HG03039 (cell line): ENCODE measurements at regions not wholly inside any gene's neighbourhood (a gene's known extent, or its start where the extent isn't known, plus 50 kb on each side); places are given as distances from the start of the nearest gene placed in this dataset.
"Not testable (repeated sequence)": the region's sequence is repeated elsewhere in the genome, so short reads cannot be mapped to it uniquely, and the experiment has no call there.

Experiments
- ATAC-seq: cut with Tn5 transposase; IDR thresholded peaks from one replicate; pipeline ENCODE4 v1.9.1; 2021; ENCODE audit warnings: mild to moderate bottlenecking, moderate library complexity; ENCODE audit not compliant: unreplicated experiment

DNA sequence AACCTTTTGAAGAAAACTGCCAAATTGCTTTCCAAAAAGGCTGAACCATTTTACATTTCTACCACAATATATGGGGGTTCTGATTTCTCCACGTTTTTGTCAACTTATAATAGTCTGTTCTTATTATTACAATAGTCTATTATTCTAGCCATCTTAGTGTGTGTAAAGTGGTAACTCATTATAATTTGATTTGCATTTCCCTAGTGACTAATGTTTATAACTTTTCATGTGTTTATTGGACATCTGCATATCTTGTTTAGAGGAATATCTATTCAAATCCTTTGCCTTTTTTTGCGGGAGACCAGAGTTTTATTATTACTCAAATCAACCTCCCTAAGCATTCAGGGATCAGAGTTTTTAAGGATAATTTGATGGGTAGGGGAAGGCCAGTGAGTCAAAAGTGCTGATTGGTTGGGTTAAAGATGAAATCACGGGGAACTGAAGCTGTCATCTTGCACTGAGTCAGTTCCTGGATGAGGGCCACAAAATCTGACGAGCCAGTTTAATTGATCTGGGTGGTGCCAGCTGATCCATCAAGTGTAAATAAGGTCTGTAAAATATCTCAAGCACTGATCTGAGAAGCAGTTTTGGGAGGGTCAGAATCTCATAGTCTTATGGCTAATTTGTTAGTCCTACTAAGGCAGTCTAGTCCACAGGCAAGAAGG lies 303.4 kb upstream of the NCKAP5 start:
- no peak for ATAC-seq

DNA sequence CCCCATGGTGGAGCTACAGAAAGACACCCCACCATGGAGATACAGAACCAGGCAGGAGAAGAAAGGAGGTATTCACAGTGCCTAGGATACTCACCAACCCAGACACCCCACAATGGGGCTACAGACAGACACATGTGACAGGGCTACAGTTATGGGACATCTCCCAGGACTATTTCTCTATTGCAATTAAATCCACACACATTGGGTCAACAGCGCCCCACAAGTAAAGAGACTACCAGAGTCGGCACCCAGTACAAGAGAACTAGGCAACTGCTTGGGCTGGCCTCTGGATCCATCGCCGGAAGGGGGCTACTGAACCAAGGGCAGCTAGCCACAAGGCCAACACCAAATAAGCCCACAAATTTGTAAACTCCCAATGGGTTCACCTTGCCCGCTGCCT lies 310.1 kb upstream of the NCKAP5 start:
- ATAC-seq = no peak

DNA sequence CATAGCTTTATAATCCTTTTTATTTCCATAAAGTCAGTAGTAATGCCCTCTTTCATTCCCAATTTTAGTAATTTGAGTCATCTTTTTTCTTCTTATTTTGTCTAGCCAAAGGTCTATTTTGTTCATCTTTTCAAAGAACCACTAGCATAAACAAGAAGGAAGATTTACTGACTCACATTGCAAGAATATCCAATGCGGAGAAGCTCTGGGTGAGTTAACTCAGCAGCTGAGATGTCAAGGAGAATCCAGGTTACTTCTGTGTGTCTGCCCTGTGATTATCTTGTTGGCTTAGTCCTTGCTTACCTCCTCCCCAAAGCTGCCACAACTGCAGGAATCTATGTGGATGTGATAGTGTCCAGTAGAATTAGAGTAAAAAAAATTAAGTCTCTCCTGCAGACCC lies 311.4 kb upstream of the NCKAP5 start:
- ATAC-seq = no peak

DNA sequence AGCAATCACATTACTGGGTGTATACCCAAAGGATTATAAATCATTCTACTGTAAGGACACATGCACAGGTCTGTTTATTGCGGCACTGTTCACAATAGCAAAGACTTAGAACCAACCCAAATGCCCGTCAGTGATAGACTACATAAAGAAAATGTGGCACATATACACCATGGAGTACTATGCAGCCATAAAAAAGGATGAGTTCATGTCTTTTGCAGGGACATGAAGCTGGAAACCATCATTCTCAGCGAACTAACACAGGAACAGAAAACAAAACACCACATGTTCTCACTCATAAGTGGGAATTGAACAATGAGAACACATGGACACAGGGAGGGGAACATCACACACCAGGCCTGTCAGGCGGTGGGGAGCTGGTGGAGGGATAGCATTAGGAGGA lies 313.9 kb upstream of the NCKAP5 start:
- not testable (repeated sequence) for ATAC-seq

DNA sequence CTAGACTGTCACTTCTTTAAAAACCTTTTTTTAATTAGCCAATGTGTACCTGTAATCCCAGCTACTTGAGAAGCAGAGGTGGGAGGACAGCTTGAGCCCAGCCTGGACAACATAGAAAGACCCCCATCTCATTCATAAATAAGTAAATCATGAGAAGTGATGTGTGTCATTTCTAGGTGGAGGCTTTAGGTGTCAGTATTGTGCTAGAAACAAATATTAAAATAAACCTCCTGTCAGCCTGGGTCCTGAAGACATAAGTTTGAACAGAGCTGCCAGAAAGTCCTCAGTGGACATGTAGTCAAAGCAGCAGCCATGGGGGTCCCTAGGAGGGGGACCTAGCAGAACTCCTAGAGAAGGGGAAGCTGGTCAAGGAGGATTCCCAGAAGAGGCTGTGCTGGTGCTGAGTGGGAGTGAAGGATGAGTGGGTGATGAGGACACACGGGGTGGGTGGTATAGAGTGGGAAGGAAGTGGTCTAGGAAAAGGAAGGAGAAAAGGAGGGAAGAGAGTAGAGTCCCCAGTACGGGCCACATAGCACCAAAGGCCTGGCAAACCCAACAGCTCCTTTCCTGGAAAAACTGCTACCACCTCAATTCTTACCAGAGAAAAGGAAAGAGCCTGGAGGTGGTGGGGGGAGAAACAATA lies 316.6 kb upstream of the NCKAP5 start:
- ATAC-seq = no peak

DNA sequence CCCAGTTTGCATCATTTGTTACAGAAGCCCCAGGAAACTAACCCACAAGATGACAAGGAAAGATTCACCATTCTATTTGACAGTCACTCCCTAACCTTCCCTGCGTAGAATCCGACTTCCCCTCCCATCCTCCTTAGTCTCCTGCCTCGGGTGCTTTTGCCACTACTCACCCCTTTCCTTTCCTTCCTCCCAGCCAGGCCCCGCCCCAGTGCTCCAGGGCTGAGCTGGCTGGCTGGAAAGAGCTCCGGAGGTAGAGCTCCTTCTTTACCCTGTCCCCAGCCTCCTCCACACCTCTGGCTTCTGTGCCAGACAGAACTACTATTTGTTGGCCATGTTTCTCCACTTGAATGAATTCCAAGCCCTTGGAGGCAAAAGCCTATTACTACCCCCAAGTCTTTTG lies 317.6 kb upstream of the NCKAP5 start:
- ATAC-seq = no peak

DNA sequence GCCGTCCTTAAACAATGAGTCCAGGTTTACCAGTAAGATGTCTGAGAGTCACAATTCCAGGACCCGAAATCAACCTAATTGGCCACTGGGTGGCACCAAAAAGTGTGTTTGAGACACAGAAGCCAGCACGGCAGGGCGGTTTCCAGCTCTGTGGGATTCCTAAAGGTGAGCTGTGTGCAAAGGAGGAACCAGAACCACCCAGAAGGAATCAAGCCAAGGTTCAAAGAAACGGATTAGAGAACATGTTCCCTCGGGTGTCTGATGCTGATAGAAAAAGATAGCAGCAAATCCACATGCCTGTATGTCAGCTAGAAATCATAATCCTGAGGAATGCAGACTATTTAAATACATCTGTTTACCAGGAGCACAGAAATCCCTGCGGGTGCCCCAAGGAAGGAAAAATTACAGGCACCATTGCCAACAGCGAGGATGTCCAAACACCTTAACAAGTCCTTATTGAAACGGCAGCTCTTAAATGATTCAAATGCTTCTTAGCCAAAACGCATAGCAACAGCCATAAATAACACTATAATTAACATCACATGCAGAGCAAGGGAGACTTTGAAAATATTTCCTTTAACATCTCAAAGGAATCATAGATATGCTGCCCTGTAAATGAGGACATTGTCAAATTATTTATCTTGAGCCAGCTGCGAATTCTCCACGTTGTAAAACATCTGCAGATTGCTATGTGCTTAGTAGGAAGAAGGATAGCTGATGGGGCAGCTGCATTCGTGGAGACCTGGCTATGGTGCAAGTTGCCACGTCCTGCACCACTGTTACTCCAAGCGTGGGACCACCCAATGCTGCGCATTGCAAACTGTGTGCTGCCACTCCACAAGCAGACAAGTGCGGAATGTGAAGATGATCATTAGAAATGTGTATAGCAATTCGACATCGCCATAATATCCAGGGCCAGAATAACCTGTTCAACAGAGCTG lies 318.7 kb upstream of the NCKAP5 start:
- peak; percentile 68 for ATAC-seq

DNA sequence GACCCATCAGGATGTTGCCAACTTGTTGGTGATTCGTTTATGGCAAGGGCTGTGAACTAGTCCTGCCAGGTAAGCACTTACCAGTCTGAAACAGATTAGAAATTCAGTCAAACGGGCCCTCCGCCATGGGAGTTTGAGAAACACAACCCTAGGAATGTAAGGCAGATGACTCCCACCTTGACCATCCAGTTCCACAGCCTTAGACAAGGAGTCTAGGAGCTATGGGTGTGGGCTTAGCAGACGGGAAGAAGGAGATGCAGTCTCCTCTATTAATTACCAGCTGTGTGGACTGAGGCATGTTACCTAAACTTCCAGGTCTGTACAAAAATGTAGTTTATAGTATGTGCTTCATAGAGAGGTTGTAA lies 319.4 kb upstream of the NCKAP5 start:
- no peak for ATAC-seq

DNA sequence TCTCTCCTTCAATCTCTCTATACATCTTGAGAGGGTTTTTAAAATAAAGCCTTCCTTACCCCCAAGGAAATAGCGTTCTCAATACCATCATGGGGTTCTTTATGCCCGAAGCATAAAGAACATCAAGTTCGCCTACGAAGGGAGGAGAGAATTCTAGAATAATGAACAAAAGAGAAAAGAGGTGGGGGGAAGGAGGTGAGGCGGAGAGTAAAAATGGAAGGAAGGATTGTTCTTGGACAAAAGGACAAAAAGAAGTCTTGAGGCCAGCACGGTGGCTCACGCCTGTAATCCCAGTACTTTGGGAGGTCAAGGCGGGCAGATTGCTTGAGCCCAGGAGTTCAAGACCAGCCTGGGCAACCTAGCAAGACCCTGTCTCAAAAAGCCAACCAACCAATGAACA lies 319.8 kb upstream of the NCKAP5 start:
- ATAC-seq = no peak

DNA sequence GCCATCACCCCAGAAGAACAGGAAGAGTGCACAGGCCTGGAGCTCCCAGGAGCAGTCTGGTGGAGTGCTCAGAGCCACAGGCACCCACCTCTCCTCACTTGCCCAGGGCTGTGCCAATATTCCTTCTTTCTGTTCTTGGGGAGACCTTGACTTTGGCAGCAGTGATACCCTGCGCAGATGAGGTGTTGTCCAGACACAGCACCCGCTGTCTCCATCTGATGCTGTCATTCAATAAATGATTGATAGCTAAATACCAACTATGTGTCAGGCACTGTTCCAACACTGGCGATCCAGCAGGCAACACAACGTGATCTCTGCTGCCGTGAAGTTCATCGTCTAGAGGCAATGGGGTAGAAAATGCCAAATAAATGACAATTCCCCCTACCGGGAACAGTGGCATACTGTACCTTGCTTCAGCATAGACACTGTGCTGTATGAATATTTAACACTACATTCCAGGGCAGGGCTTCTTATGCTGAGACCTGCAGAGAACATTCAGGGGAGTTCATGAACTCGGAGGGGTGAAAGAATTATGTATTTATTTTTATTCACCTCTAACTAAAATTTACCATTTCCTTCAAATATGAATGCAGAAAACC lies 320.5 kb upstream of the NCKAP5 start:
- no peak for ATAC-seq

DNA sequence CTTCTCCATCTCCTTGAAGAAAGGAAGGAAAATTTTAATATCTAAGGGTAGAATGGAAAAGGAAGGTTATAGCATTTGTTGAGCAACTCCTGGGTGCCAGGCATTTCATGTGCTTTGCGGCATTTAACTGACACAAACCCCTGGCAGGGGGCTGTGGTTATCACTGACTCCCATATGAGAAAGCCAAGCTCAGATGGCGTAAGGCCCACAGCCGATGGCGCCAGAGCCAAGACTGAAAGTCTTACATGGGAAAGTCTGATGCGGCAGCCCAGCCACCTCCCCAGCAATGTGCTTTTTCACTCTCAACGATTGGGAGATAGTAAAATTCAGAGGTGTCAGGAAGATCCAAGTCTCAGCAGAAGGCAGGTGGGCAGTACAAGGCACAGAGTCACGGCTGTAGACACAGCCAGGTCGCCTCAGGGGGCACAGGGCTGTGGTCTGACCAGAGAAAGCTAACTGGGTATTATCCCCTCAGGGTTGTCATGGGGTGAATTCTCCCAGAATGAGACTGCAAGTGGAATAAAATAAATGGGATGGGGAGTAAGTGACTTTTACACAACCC lies 324.2 kb upstream of the NCKAP5 start:
- no peak for ATAC-seq

DNA sequence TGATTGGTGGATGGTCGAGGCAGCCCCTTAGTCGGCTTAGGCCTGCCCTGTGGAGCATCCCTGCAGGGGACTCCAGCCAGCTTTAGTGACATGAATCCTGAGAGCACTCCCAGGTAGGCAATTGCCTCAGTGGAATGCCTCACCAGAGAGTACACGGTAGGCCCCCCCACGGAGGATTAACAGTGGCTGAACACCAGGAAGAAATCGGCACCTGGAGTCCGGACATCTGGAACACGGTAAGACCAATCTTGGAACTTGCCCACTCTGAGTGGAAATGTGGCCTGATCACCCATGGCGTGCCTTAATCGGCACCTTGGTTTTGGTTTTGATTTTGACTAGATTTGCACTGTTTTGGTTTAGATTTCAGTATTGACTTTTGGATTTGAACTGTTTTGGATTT lies 326.2 kb upstream of the NCKAP5 start:
- no peak for ATAC-seq

DNA sequence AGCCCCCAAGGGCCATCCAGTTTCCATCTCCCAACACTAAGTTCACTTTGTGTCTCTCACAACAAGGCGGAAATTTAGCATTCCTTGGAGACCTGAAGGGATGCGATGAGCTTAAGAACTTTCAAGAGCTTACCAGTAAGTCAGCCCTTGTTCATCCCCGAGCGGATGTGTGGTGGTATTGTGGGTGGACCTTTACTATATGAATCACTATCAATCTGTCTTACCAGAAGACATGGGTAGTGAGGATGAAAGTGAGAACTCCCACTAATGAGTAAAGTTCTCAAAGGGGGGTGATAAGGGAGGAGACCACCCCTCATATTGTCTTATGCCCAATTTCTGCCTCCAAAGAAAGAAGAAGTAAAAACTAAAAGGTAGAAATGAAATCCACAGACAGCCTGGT lies 329.6 kb upstream of the NCKAP5 start:
- ATAC-seq = not testable (repeated sequence)

DNA sequence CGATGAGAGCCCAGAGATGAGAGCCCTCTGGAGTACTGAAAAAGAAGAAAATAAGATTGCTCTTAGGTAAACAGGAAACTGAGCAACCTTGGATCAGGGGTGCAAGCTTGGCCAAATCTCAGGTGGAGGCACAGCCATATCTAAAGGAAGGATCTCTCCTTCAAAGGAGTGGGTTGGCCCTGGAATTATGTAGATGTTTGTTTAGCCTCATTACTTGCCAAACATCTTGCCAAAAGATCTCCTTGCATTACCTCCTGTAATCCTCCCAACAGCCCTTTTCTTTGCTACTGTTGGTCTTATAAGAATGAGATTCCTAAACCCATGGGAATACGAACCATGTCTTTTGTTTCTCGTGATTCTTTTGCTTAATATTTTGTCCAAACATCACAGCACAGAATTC lies 332.6 kb upstream of the NCKAP5 start:
- ATAC-seq = no peak

DNA sequence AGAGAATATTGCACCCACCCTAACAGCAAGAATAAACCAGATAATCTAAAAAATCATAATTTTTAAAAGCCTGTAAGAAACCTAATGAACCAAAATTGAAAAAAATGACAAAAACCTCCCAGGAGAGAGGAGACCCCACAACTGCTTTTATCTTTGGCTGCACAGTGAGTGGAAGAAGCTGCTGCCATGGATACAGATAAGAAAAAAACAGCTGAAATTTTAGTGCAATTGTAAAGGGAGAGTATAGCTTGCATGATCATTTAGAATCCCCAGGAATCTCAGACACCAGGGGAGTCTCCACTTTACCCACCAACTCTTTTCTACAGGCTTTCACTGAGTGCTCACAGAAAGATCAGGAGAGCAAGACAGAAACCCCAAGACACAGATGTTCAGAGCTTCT lies 338.1 kb upstream of the NCKAP5 start:
- ATAC-seq = no peak

DNA sequence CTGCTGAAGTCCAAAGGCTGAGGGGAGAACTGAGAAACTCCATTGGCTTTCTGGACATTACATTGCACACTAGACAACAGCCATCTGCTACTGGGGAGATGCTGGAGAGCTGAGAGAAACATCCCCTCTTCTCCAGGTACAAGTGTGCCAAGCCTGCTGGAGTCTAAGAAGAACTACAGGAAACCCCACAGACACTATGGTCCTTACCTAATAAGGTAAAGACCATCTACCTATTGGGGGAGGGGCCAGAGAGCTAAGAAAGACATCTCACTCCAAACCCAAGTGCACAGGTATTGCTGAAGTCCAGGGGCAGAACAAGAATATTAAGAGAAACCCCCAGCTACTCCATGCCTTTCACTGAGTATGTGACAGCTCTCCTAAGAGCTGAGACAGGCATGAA lies 338.7 kb upstream of the NCKAP5 start:
- no peak for ATAC-seq

DNA sequence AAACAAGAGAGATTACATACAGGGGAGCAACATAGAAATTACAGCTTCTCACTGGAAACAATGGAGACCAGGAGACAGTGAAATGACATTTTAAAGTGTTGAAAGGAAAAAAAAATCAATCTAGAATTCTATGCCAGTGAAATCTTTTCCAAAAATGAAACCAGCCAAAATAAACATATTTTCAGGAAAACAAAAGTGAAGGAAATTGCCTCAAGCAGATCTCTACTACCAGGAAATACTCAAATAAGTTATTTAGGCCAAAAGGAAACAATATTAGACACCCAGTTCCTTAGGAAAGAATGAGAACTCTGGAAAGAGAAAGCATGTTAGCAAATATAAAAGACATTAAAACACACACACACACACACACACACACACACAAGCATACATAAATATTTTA lies 339.9 kb upstream of the NCKAP5 start:
- ATAC-seq = no peak

DNA sequence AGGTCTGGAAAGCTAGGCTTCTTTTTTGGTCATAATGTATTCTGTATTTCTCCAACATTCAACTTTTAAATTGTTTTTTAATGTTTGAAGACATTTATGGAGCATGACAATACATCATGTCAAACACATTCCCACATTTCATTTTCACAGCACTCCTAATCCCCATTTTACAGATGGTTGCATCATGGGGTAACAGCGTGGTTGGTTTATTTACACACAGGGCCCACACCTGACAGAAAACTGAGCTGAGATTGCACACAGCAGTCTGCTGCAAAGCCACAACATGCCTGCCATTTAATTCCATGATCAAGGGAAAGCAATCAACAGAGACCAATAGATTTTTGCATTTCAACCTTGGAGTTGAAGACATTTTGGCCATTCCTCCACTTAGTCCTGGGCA lies 335.7 kb upstream of the MGAT5 start:
- no peak for ATAC-seq

DNA sequence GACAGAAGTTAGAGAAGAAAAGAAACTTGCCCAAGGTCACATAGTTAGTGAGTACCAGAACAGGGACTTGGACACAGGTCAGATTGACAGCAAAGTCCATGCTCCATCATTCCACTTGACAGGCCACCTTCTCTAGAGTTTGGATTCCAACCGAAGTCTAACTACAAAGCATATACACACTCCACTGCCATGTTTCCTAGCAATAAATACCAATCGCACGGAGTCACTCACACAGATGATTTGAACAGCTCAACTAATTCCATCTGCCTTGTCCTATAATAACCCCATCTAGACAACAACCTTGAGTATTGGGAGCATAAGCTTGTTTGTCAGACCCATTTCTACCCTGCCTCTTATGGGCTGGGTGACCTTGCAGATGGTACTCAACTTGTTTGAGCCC lies 334.6 kb upstream of the MGAT5 start:
- no peak for ATAC-seq

DNA sequence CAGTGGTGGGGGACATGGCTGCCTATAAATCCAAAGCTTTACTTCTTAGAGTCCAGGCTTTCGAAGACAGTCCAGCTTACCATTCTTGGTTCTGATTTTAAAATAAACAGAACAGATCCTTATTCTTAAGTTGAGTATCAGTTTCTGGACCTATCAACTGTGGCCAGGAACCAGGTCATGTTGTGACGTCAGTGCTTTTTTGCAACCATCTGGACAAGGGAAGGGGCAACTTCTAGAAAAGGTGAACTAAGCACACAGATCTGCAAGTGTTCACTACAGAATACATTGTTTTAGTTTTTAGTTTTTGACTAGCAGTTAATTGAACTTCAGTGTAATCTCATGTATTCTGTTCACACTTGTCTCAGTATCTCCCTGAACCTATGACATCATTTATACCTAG lies 326.0 kb upstream of the MGAT5 start:
- no peak for ATAC-seq

DNA sequence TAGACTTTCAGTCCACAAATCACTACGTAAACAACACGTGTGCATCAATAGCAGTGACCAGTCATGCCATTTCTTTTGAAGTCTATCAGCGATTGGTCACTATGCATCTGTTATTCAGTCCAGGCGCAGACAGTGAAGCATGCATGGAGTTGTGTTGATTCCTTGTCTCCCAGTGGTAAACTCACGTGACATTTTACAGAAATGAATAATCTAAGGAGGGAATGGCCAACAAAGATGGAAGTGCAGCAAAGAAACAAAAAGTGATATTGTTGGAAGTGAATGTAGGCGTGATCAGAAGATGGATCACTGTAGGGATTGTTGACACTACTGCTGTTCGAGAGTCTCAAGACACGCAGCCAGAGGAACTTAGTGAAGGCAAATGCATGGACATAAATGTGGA lies 317.8 kb upstream of the MGAT5 start:
- no peak for ATAC-seq
